ENCODE measurements at regions not wholly inside any gene's neighbourhood (a gene's known extent, or its start where the extent isn't known, plus 50 kb on each side); places are given as distances from the start of the nearest gene placed in this dataset.

DNA sequence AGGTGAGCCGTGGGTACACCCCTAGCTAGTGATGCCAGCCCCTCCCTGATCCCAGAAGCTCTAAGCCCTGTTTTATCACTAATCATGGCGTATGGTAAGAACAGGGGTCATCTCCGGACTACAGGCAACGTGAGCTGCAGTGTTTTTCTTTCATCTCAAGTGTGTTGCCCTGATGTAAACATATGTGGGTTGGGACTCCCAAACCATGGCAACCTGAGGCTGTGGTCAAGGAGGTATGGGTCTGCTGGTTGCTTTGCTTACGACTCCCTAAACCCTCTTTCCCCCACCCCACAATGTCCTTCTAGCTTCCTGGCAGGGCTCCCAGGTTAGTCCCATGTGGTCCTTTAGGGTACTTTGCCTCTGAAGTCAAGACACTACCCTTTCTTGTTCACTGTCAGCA lies 53.6 kb upstream of the AFF3 start:
- no peaks in the 10 kb centered on the region for H3K9me3 ChIP-seq (ENCODE audit: control insufficient read depth, insufficient read depth, low read length)
- H3K36me3 ChIP-seq (ENCODE audit: control insufficient read depth, insufficient read depth, low read length), result no peaks in the 10 kb centered on the region
- WGBS (ENCODE audit: insufficient coverage), result 100% methylated on average over 1 of the region's 5 CpGs
- H3K4me3 ChIP-seq (ENCODE audit: low read depth, low read length), result no peak overlapping the region
- H3K27me3 ChIP-seq (ENCODE audit: control insufficient read depth, insufficient read depth, low read length), result no peaks in the 10 kb centered on the region
- no peak overlapping the region for H3K27ac ChIP-seq (ENCODE audit: low read depth, low read length)
- peaks cover 17% of the 10 kb centered on the region for H3K4me1 ChIP-seq (ENCODE audit: control insufficient read depth, insufficient read depth, low read length)
- DNase-seq (ENCODE audit: low read depth in 4 of 6, low spot score in 6 of 6), result no peak

DNA sequence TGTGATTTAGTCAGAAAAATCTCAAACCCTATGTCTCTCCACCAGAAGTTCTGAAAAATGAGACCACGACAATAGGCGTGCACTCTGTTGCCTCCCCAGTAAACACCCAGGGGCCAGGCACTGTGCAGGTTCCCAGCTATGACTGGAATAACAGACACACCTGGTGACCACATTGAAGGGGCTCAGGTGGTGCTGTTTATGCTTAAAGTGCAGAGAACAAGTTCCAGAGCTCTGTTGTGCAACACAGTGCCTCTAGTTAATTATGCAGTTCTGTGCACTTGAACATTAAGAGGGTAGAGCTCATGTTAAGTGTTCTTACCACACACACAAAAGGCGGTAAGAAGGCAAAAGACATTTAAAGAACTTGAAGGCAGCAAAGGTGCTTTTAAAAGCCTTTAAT lies 52.6 kb upstream of the AFF3 start:
- Histone ChIP-seq H3K36me3 (ENCODE audit: control insufficient read depth, insufficient read depth, low read length) (no peaks in the 10 kb centered on the region), H3K27ac (ENCODE audit: low read depth, low read length) (no peak overlapping the region), H3K27me3 (ENCODE audit: control insufficient read depth, insufficient read depth, low read length) (no peaks in the 10 kb centered on the region), H3K9me3 (ENCODE audit: control insufficient read depth, insufficient read depth, low read length) (no peaks in the 10 kb centered on the region), H3K4me3 (ENCODE audit: low read depth, low read length) (no peak overlapping the region), H3K4me1 (ENCODE audit: control insufficient read depth, insufficient read depth, low read length) (peaks cover 17% of the 10 kb centered on the region)
- no peak for DNase-seq (ENCODE audit: low read depth in 4 of 6, low spot score in 6 of 6)
- WGBS (ENCODE audit: insufficient coverage), result no CpG with 5 or more reads among the region's 3 CpGs

DNA sequence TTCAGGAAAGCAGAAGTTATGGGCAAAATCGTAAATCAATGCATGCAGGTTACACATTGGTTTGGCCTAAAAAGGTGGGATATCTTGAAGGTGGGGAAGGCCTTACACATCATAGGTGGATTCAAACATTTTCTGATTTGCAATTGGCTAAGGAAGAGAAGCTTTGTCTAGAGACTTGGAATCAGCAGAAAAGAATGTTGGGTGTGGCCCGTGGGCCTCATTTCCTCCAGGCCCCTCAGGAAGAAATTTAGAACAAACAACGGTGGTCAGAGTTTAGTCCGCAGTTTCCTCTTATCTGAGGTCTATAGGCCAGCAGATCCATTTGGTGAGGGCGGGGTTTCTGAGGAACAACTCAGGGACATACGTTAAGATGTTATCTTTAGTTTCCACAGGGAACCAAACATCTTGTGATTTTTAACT lies 50.9 kb upstream of the AFF3 start:
- peaks cover 10% of the 10 kb centered on the region for H3K4me1 ChIP-seq (ENCODE audit: control insufficient read depth, insufficient read depth, low read length)
- H3K4me3 ChIP-seq (ENCODE audit: low read depth, low read length), result no peak overlapping the region
- no peak overlapping the region for H3K27ac ChIP-seq (ENCODE audit: low read depth, low read length)
- 88% methylated on average over 3 of the region's 6 CpGs for WGBS (ENCODE audit: insufficient coverage)
- H3K9me3 ChIP-seq (ENCODE audit: control insufficient read depth, insufficient read depth, low read length), result no peaks in the 10 kb centered on the region
- H3K36me3 ChIP-seq (ENCODE audit: control insufficient read depth, insufficient read depth, low read length), result no peaks in the 10 kb centered on the region
- DNase-seq (ENCODE audit: low read depth in 4 of 6, low spot score in 6 of 6), result no peak
- H3K27me3 ChIP-seq (ENCODE audit: control insufficient read depth, insufficient read depth, low read length), result no peaks in the 10 kb centered on the region

DNA sequence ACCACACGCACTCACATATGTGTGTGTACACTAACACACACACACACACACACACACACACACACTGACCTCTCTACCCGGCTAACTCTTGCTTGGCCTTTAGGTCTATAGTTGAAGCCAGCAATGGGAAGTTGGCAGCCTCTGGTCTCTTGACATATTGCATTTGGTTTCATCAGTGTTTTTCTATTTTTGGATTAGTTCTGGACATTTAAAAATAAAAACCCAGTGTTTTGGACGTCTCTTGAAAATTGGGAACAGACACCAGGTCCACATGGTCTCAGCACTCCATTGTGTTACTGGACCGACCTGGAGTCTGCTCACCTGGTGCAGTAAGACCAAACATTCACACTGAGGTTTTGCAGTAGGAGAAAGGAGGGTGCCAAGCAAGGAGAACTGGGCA lies 50.4 kb upstream of the AFF3 start:
- Histone ChIP-seq H3K27me3 (ENCODE audit: control insufficient read depth, insufficient read depth, low read length) (no peaks in the 10 kb centered on the region), H3K36me3 (ENCODE audit: control insufficient read depth, insufficient read depth, low read length) (no peaks in the 10 kb centered on the region), H3K4me1 (ENCODE audit: control insufficient read depth, insufficient read depth, low read length) (peaks cover 5% of the 10 kb centered on the region), H3K27ac (ENCODE audit: low read depth, low read length) (no peak overlapping the region), H3K9me3 (ENCODE audit: control insufficient read depth, insufficient read depth, low read length) (no peaks in the 10 kb centered on the region), H3K4me3 (ENCODE audit: low read depth, low read length) (no peak overlapping the region)
- no peak for DNase-seq (ENCODE audit: low read depth in 4 of 6, low spot score in 6 of 6)
- WGBS (ENCODE audit: insufficient coverage), result 71% methylated on average over 2 of the region's 4 CpGs

DNA sequence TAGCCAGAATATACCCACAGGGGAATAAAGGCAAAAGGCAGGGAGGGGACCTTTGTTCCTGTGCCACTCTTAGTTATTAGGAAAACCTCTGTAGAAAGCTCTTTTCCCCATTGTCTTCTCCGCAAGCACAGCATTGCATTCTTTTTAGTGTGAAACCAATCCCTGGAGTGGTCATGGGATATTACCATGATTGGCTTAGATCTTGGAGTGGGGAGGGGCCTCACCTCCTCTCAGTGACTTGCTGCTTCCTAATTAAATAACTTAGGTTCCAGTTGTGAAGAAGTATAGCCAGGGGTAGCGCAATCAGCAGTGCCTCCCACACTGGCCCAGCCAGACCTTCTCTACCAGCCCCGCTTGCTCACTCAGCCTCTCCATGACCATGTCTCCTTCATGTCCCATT lies 49.9 kb upstream of the AFF3 start:
- Histone ChIP-seq H3K27me3 (ENCODE audit: control insufficient read depth, insufficient read depth, low read length) (no peaks in the 10 kb centered on the region), H3K27ac (ENCODE audit: low read depth, low read length) (no peak overlapping the region), H3K4me1 (ENCODE audit: control insufficient read depth, insufficient read depth, low read length) (no peaks in the 10 kb centered on the region), H3K9me3 (ENCODE audit: control insufficient read depth, insufficient read depth, low read length) (no peaks in the 10 kb centered on the region), H3K4me3 (ENCODE audit: low read depth, low read length) (no peak overlapping the region), H3K36me3 (ENCODE audit: control insufficient read depth, insufficient read depth, low read length) (no peaks in the 10 kb centered on the region)
- no peak for DNase-seq (ENCODE audit: low read depth in 4 of 6, low spot score in 6 of 6)
- 98% methylated on average over 2 of the region's 3 CpGs for WGBS (ENCODE audit: insufficient coverage)

Data from spinal cord (tissue), 9 donors.